Loucy (cell line): ENCODE measurements at regions not wholly inside any gene's neighbourhood (a gene's known extent, or its start where the extent isn't known, plus 50 kb on each side); places are given as distances from the start of the nearest gene placed in this dataset.
"Not testable (repeated sequence)": the region's sequence is repeated elsewhere in the genome, so short reads cannot be mapped to it uniquely, and the experiment has no call there.

Experiments
- H2AFZ ChIP-seq: fragments of 200-600 bp; sonication (generic); 2 replicates; pipeline ENCODE4 v1.6.0; 2016; ENCODE audit warnings: antibody characterized with exemption, mild to moderate bottlenecking, low read length, moderate library complexity
- H3F3A ChIP-seq: fragments of 200-600 bp; 2 replicates; pipeline ENCODE4 v1.6.0; 2016; ENCODE audit warnings: antibody characterized with exemption, low read depth, mild to moderate bottlenecking
- H3K27me3 ChIP-seq: fragments of 200-600 bp; sonication (generic); 2 replicates; pipeline ENCODE4 v1.6.1; 2014; ENCODE audit warnings: low read length, mild to moderate bottlenecking; ENCODE audit not compliant: insufficient read depth, poor library complexity, severe bottlenecking
- H3K36me3 ChIP-seq: fragments of 200-600 bp; sonication (generic); 2 replicates; pipeline ENCODE4 v1.6.1; 2016; ENCODE audit warnings: low read length; ENCODE audit not compliant: insufficient read depth
- H3K4me1 ChIP-seq: fragments of 200-600 bp; sonication (generic); 2 replicates; pipeline ENCODE4 v1.5.1; 2014; ENCODE audit warnings: low read length, mild to moderate bottlenecking; ENCODE audit not compliant: insufficient read depth, poor library complexity, severe bottlenecking
- H3K4me2 ChIP-seq: fragments of 200-600 bp; sonication (generic); 2 replicates; pipeline ENCODE4 v1.6.0; 2014; ENCODE audit warnings: antibody characterized with exemption, low read length, low read depth, mild to moderate bottlenecking; ENCODE audit not compliant: poor library complexity, severe bottlenecking
- H3K4me3 ChIP-seq: fragments of 200-600 bp; sonication (generic); 2 replicates; pipeline ENCODE4 v1.5.1; 2014; ENCODE audit warnings: low read length, mild to moderate bottlenecking, mixed read lengths; ENCODE audit not compliant: poor library complexity, severe bottlenecking
- H3K79me2 ChIP-seq: fragments of 200-600 bp; sonication (generic); 2 replicates; pipeline ENCODE4 v1.6.1; 2014; ENCODE audit warnings: low read length; ENCODE audit not compliant: insufficient read depth
- H3K9ac ChIP-seq: fragments of 200-600 bp; sonication (generic); 2 replicates; pipeline ENCODE4 v1.6.0; 2014; ENCODE audit warnings: mild to moderate bottlenecking, low read depth, low read length, moderate library complexity; ENCODE audit not compliant: poor library complexity, severe bottlenecking
- H3K9me2 ChIP-seq: fragments of 200-600 bp; sonication (generic); replicated peaks from 2 replicates; pipeline ENCODE4 v1.6.1; 2016; ENCODE audit warnings: low read depth, low read length, mixed read lengths
- H3K9me3 ChIP-seq: fragments of 200-600 bp; sonication (generic); 2 replicates; pipeline ENCODE4 v1.6.1; 2014; ENCODE audit warnings: mild to moderate bottlenecking, antibody characterized with exemption, low read length, low read depth; ENCODE audit not compliant: insufficient read depth
- H4K20me1 ChIP-seq: fragments of 200-600 bp; sonication (generic); 2 replicates; pipeline ENCODE4 v1.6.0; 2014; ENCODE audit warnings: antibody characterized with exemption, low read length, mild to moderate bottlenecking; ENCODE audit not compliant: insufficient read depth, poor library complexity, severe bottlenecking
- CTCF ChIP-seq: fragments of 200-600 bp; sonication (generic); conservative IDR thresholded peaks from 2 replicates; pipeline ENCODE4 v1.5.1; 2014; ENCODE audit warnings: mild to moderate bottlenecking, antibody characterized with exemption, low read length
- EZH2phosphoT487 ChIP-seq: fragments of 200-600 bp; IDR thresholded peaks from 2 replicates; pipeline ENCODE4 v1.6.1; 2018; ENCODE audit warnings: antibody characterized with exemption, mild to moderate bottlenecking, moderate library complexity, borderline replicate concordance

- H3K27me3 ChIP-seq, result no peaks in the 10 kb centered on the region
- H3K9me2 ChIP-seq, result no peaks in the 10 kb centered on the region
- no peaks in the 10 kb centered on the region for H3K36me3 ChIP-seq
- H3K79me2 ChIP-seq, result no peaks in the 10 kb centered on the region
- H3K4me1 ChIP-seq, result no peaks in the 10 kb centered on the region
- no peak overlapping the region for H3K9ac ChIP-seq
- no peaks in the 10 kb centered on the region for H3K9me3 ChIP-seq
- H3K4me3 ChIP-seq, result no peak overlapping the region
- H4K20me1 ChIP-seq, result no peaks in the 10 kb centered on the region
- TF ChIP-seq CTCF (no peak), EZH2phosphoT487 (no peak)
- no peaks in the 10 kb centered on the region for H3F3A ChIP-seq
- no peak overlapping the region for H2AFZ ChIP-seq
- H3K4me2 ChIP-seq, result no peak overlapping the region
Observed at GRCh38 chr7:12031186-12031585, 179.9 kb upstream of the TMEM106B start.

GRCh38 chr7:12031638-12032037 lies 179.5 kb upstream of the TMEM106B start:
- no peaks in the 10 kb centered on the region for H4K20me1 ChIP-seq
- TF ChIP-seq CTCF (no peak), EZH2phosphoT487 (no peak)
- no peaks in the 10 kb centered on the region for H3K36me3 ChIP-seq
- H3F3A ChIP-seq, result no peaks in the 10 kb centered on the region
- H2AFZ ChIP-seq, result no peak overlapping the region
- H3K27me3 ChIP-seq, result no peaks in the 10 kb centered on the region
- H3K9ac ChIP-seq, result no peak overlapping the region
- no peak overlapping the region for H3K4me3 ChIP-seq
- no peaks in the 10 kb centered on the region for H3K9me2 ChIP-seq
- H3K9me3 ChIP-seq, result no peaks in the 10 kb centered on the region
- H3K79me2 ChIP-seq, result no peaks in the 10 kb centered on the region
- H3K4me2 ChIP-seq, result no peak overlapping the region
- H3K4me1 ChIP-seq, result no peaks in the 10 kb centered on the region

GRCh38 chr7:12032146-12032545 lies 178.9 kb upstream of the TMEM106B start:
- no peak for TF ChIP-seq CTCF
- TF ChIP-seq EZH2phosphoT487, result no peak
- Histone ChIP-seq H3K4me1 (no peaks in the 10 kb centered on the region), H3K4me3 (no peak overlapping the region), H3K9me2 (no peaks in the 10 kb centered on the region), H4K20me1 (no peaks in the 10 kb centered on the region), H3K9ac (no peak overlapping the region), H3F3A (no peaks in the 10 kb centered on the region), H3K79me2 (no peaks in the 10 kb centered on the region), H3K9me3 (no peaks in the 10 kb centered on the region), H3K4me2 (no peak overlapping the region), H3K36me3 (no peaks in the 10 kb centered on the region), H3K27me3 (no peaks in the 10 kb centered on the region), H2AFZ (no peak overlapping the region)

- H3K4me1 ChIP-seq, H3K9me3 ChIP-seq, H3F3A ChIP-seq, H3K4me3 ChIP-seq, H3K36me3 ChIP-seq, H3K4me2 ChIP-seq, H3K79me2 ChIP-seq, H4K20me1 ChIP-seq, H3K9me2 ChIP-seq, H3K9ac ChIP-seq, H2AFZ ChIP-seq, H3K27me3 ChIP-seq: not testable (repeated sequence)
Observed at GRCh38 chr7:12043457-12043856, 167.6 kb upstream of the TMEM106B start.
